Brain pericyte (primary cell): ENCODE measurements at regions not wholly inside any gene's neighbourhood (a gene's known extent, or its start where the extent isn't known, plus 50 kb on each side); places are given as distances from the start of the nearest gene placed in this dataset.

Experiments
- DNase-seq: peaks from one replicate; pipeline ENCODE4 v3.0.0-alpha.2; 2012; ENCODE audit warnings: low read depth, low spot score

GRCh38 chr3:168157099-168157700 is 61.5 kb upstream of the GOLIM4 start:
- DNase-seq: no peak

GRCh38 chr3:168156479-168156878 is 60.8 kb upstream of the GOLIM4 start:
- DNase-seq: no peak

- no peak for DNase-seq
These were observed 59.6 kb upstream of the GOLIM4 start for GRCh38 chr3:168155303-168155702.

- no peak for DNase-seq
These were observed 58.4 kb upstream of the GOLIM4 start for GRCh38 chr3:168154089-168154488.

GRCh38 chr3:168152149-168152548 is 56.4 kb upstream of the GOLIM4 start:
- no peak for DNase-seq
